ENCODE measurements at regions not wholly inside any gene's neighbourhood (a gene's known extent, or its start where the extent isn't known, plus 50 kb on each side); places are given as distances from the start of the nearest gene placed in this dataset.

GRCh38 chr1:114224196-114224907 is 70.7 kb upstream of the SYT6 start:
- Histone ChIP-seq H3K27ac (ENCODE audit: insufficient read length, low read depth, low read length) (no peak overlapping the region), H3K56ac (ENCODE audit: insufficient read length, low read depth, low read length) (no peak overlapping the region), H3K23me2 (ENCODE audit: insufficient read length, low read depth, low read length, poor library complexity, severe bottlenecking) (no peaks in the 10 kb centered on the region), H3K4me2 (ENCODE audit: insufficient read depth, insufficient read length, low read length) (no peak overlapping the region), H2BK5ac (ENCODE audit: insufficient read length, low read length) (no peak overlapping the region), H4K5ac (ENCODE audit: insufficient read length, low read depth, low read length) (no peak overlapping the region), H3K79me2 (ENCODE audit: insufficient read depth, low read length) (no peaks in the 10 kb centered on the region), H4K8ac (replicated peaks; ENCODE audit: insufficient read length, low read depth, low read length) (no peak overlapping the region), H3K4me1 (ENCODE audit: insufficient read depth, low read length) (no peaks in the 10 kb centered on the region), H3K18ac (ENCODE audit: insufficient read length, low read depth, low read length) (no peak overlapping the region), H3K14ac (ENCODE audit: insufficient read depth, low read length) (no peak overlapping the region), H3K27me3 (ENCODE audit: insufficient read depth, low read length) (no peaks in the 10 kb centered on the region), H3K4ac (ENCODE audit: low read depth, low read length) (no peak overlapping the region), H3K23ac (ENCODE audit: insufficient read length, low read depth, low read length) (no peak overlapping the region), H2BK12ac (ENCODE audit: insufficient read length, low read depth, low read length) (no peak overlapping the region), H2AFZ (ENCODE audit: low read length) (no peak overlapping the region), H3T11ph (ENCODE audit: low read length) (no peak overlapping the region), H4K91ac (ENCODE audit: insufficient read length, low read depth, low read length) (no peak overlapping the region), H3K9me3 (ENCODE audit: control insufficient read depth, low read depth, low read length) (no peaks in the 10 kb centered on the region), H3K79me1 (ENCODE audit: insufficient read depth, low read depth, low read length, poor library complexity, severe bottlenecking) (no peaks in the 10 kb centered on the region), H2BK20ac (ENCODE audit: low read depth, low read length, poor library complexity, severe bottlenecking) (no peak overlapping the region), H2BK15ac (ENCODE audit: low read depth, low read length) (no peak overlapping the region), H2BK120ac (ENCODE audit: low read depth, low read length, poor library complexity, severe bottlenecking) (no peak overlapping the region), H4K20me1 (ENCODE audit: control insufficient read depth, insufficient read depth, insufficient read length) (no peaks in the 10 kb centered on the region), H3K9ac (ENCODE audit: extremely low read depth, insufficient read length, low read length) (no peak overlapping the region), H2AK5ac (ENCODE audit: insufficient read length, low read length) (no peak overlapping the region)
- H3K36me3 Mint-ChIP-seq (ENCODE audit: insufficient read depth in 1 of 3, low read depth in 3 of 3) = no peaks in the 10 kb centered on the region
- no peak overlapping the region for H3K4me3 Mint-ChIP-seq
- no peak for DNase-seq
- H3K4me1 Mint-ChIP-seq = peaks cover 4 to 6% of the 10 kb centered on the region in 2 experiments; a peak in 2 of 4 replicates
- H3K27me3 Mint-ChIP-seq (ENCODE audit: low read depth) = peaks cover 14% of the 10 kb centered on the region
- TF ChIP-seq CTCF (conservative IDR thresholded peaks at IDR 0.05) = no peak
- no peaks in the 10 kb centered on the region for H3K9me3 Mint-ChIP-seq
- H3K27ac Mint-ChIP-seq = no peak overlapping the region
- no CpG with 5 or more reads among the region's 7 CpGs for WGBS (ENCODE audit: extremely low coverage, insufficient read length, low lambda C conversion rate)
